Activated CD4-positive, alpha-beta T cell treated with anti-CD3 and anti-CD28 coated beads for 24 hours (primary cell): ENCODE measurements at regions not wholly inside any gene's neighbourhood (a gene's known extent, or its start where the extent isn't known, plus 50 kb on each side); places are given as distances from the start of the nearest gene placed in this dataset.

Source experiments
- DNase-seq, 2 donors: peaks; one replicate each; pipeline ENCODE4 v3.0.0-alpha.2; 2020; ENCODE audit warnings: low read depth in 2 of 2

GRCh38 chr2:19235308-19235707, 123.1 kb downstream of the OSR1 start:
- DNase-seq: no peak

GRCh38 chr2:19232312-19232711, 126.1 kb downstream of the OSR1 start:
- no peak for DNase-seq

GRCh38 chr2:19231625-19232024, 126.8 kb downstream of the OSR1 start:
- DNase-seq: no peak

GRCh38 chr2:19230626-19231025, 127.8 kb downstream of the OSR1 start:
- no peak for DNase-seq

GRCh38 chr2:19228715-19229114, 129.7 kb downstream of the OSR1 start:
- no peak for DNase-seq

- no peak for DNase-seq
Observed at GRCh38 chr2:19228181-19228593, 130.2 kb downstream of the OSR1 start.

GRCh38 chr2:19226871-19227270, 131.6 kb downstream of the OSR1 start:
- DNase-seq: no peak

- no peak for DNase-seq
Observed at GRCh38 chr2:19226386-19226785, 132.0 kb downstream of the OSR1 start.

GRCh38 chr2:19225931-19226330, 132.5 kb downstream of the OSR1 start:
- no peak for DNase-seq

- DNase-seq: no peak
Observed at GRCh38 chr2:19225126-19225525, 133.3 kb downstream of the OSR1 start.

GRCh38 chr2:19224486-19224885, 133.9 kb downstream of the OSR1 start:
- DNase-seq: no peak

GRCh38 chr2:19224011-19224410, 134.4 kb downstream of the OSR1 start:
- DNase-seq: no peak

GRCh38 chr2:19219060-19219459, 139.4 kb downstream of the OSR1 start:
- no peak for DNase-seq

GRCh38 chr2:19218166-19218565, 140.3 kb downstream of the OSR1 start:
- DNase-seq: no peak

GRCh38 chr2:19216676-19217602, 141.5 kb downstream of the OSR1 start:
- DNase-seq: no peak

- no peak for DNase-seq
Observed at GRCh38 chr2:19216238-19216637, 142.2 kb downstream of the OSR1 start.

- DNase-seq: no peak
Observed at GRCh38 chr2:19214682-19215391, 143.6 kb downstream of the OSR1 start.

GRCh38 chr2:19209575-19210341, 148.7 kb downstream of the OSR1 start:
- DNase-seq: no peak

GRCh38 chr2:19208479-19209199, 149.8 kb downstream of the OSR1 start:
- DNase-seq: no peak

- DNase-seq: no peak
Observed at GRCh38 chr2:19207452-19207851, 151.0 kb downstream of the OSR1 start.

GRCh38 chr2:19205983-19206533, 152.4 kb downstream of the OSR1 start:
- DNase-seq: no peak
